ENCODE measurements at regions not wholly inside any gene's neighbourhood (a gene's known extent, or its start where the extent isn't known, plus 50 kb on each side); places are given as distances from the start of the nearest gene placed in this dataset.

DNA sequence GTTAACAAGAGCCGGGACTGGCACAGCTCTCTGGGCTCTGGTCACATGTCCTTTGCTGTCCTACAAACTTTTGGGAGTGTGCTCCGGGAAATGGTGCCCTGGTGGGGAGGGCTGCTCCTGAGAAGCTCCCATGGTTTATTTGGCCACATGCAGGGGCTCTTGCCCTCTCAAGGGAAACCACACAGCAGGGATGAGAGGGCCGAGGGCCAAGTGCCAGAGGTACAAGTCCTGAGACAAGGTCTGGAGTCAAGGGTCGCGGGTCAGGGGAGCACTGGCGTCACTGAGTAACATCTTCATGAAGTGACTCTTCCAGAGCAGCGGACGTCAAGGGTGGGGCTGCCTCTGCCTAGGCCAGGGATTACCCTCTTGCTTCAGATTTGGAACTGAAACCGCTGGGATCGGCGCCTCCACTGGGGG lies 1160.6 kb downstream of the TBC1D22A start:
- TF ChIP-seq, protein P1, sequence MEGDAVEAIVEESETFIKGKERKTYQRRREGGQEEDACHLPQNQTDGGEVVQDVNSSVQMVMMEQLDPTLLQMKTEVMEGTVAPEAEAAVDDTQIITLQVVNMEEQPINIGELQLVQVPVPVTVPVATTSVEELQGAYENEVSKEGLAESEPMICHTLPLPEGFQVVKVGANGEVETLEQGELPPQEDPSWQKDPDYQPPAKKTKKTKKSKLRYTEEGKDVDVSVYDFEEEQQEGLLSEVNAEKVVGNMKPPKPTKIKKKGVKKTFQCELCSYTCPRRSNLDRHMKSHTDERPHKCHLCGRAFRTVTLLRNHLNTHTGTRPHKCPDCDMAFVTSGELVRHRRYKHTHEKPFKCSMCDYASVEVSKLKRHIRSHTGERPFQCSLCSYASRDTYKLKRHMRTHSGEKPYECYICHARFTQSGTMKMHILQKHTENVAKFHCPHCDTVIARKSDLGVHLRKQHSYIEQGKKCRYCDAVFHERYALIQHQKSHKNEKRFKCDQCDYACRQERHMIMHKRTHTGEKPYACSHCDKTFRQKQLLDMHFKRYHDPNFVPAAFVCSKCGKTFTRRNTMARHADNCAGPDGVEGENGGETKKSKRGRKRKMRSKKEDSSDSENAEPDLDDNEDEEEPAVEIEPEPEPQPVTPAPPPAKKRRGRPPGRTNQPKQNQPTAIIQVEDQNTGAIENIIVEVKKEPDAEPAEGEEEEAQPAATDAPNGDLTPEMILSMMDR (conservative IDR thresholded peaks at IDR 0.05; ENCODE audit: low read length), result no peak
- TF ChIP-seq EZH2phosphoT487 (IDR thresholded peaks at IDR 0.05; ENCODE audit: borderline replicate concordance), result no peak
